Natural killer cell treated with Interleukin-12 subunit alpha and Interleukin-12 subunit beta and Interleukin-15 and Interleukin-18, amount 100 ng/mL, for 72 hours (primary cell): ENCODE measurements at regions not wholly inside any gene's neighbourhood (a gene's known extent, or its start where the extent isn't known, plus 50 kb on each side); places are given as distances from the start of the nearest gene placed in this dataset.

ENCODE experiments used
- ATAC-seq, 2 donors: fragments of 150-1000 bp; cut with Tn5 transposase in 1 of 2; sonication (Bioruptor Pico), chemical (Tn5 transposase) in 1 of 2; 2 replicates each; pipeline ENCODE4 v1.10.0; 2021
- DNase-seq: peaks from one replicate; pipeline ENCODE4 v3.0.0; 2022; ENCODE audit warnings: low spot score
- H3K27ac Mint-ChIP-seq, 2 donors: 1 replicate in 1 of 2; 2 replicates in 1 of 2; pipeline ENCODE4 v1.8.0; 2022; ENCODE audit warnings: mixed read lengths in 2 of 2, mild to moderate bottlenecking in 1 of 2, moderate library complexity in 1 of 2
- H3K27me3 Mint-ChIP-seq, 2 donors: 1 replicate in 1 of 2; 2 replicates in 1 of 2; pipeline ENCODE4 v1.8.0; 2022; ENCODE audit warnings: mixed read lengths in 2 of 2
- H3K36me3 Mint-ChIP-seq: one replicate; pipeline ENCODE4 v1.8.0; 2022; ENCODE audit warnings: mixed read lengths
- H3K4me1 Mint-ChIP-seq, 2 donors: 1 replicate in 1 of 2; 2 replicates in 1 of 2; pipeline ENCODE4 v1.8.0; 2022; ENCODE audit warnings: low read depth in 2 of 2, mixed read lengths in 2 of 2, mild to moderate bottlenecking in 1 of 2
- H3K4me3 Mint-ChIP-seq: one replicate; pipeline ENCODE4 v1.8.0; 2022; ENCODE audit warnings: mixed read lengths
- H3K9me3 Mint-ChIP-seq: 2 replicates; pipeline ENCODE4 v1.8.0; 2022; ENCODE audit warnings: mixed read lengths

DNA sequence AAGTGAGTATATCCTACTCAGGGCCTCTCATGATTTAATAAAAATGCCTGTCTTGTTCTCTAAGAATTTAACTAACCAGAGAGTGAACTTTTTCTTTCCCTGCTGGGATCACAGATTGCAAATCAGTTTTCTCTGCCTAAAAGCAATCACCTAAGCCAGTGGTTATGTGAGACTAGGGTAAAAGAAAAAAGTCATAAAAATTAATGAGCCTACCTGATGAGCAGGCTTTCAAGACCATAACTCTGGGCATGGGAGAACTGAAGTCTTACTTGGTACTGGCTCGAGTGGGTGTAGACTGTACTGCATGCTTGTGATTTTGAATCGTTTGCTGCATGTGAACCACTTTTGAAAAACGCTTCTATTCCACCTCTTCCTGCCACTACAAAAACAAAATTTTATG, 1677.0 kb upstream of the LRRTM1 start:
- ATAC-seq (no peak), DNase-seq (no peak)
- Mint-ChIP-seq H3K27ac (no peak overlapping the region), H3K9me3 (peaks cover 13% of the 10 kb centered on the region), H3K36me3 (peaks cover 4% of the 10 kb centered on the region), H3K4me1 (no peaks in the 10 kb centered on the region), H3K27me3 (no peaks in the 10 kb centered on the region), H3K4me3 (no peak overlapping the region)

DNA sequence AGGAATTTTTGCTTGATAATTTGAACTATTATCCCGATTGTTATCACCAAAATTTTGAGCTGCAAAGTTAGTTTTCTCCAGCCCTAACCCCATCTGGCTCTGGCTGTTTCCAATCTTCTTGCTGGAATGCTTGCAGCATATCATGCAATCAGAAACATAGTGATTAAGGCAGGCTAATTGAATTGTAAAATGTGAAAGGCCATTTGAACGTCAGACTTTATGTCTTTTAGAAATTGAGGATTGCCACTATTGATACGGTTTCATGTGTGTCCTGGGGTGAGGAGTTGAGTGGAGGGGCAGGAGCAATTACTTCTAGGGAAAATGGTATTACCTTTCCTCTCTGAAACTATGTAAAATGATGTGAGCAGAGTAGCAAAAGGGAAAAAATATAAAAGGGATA, 1674.5 kb upstream of the LRRTM1 start:
- H3K4me1 Mint-ChIP-seq: no peaks in the 10 kb centered on the region

DNA sequence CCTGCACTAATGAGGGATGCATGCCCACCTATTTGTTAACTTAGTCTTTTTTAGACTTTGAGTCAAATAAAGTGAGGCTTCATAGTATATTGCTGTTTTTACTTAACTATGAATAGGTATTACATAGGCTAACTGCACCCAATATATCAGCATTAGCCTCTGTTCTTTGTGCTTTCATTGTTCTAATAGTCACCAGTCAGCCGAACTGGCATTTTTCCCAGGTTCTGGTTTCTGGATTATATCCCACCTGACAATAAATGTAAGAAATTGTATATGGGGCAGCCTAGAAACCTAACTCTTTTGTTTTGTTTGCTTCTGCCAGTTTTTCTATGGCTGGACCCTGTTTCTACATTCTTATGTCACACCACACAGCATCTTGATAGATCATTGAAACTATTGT, 1672.4 kb upstream of the LRRTM1 start:
- Mint-ChIP-seq H3K4me3 (no peak overlapping the region), H3K27ac (no peak overlapping the region), H3K4me1 (no peaks in the 10 kb centered on the region), H3K27me3 (no peaks in the 10 kb centered on the region), H3K9me3 (peaks cover 9% of the 10 kb centered on the region), H3K36me3 (no peaks in the 10 kb centered on the region)
- no peak for DNase-seq
- ATAC-seq: no peak

More for the DNA sequence above, 1674.5 kb upstream of the LRRTM1 start:
- Mint-ChIP-seq H3K9me3 (peaks cover 12% of the 10 kb centered on the region), H3K27ac (no peak overlapping the region), H3K27me3 (no peaks in the 10 kb centered on the region), H3K36me3 (no peaks in the 10 kb centered on the region), H3K4me3 (no peak overlapping the region)
- ATAC-seq: no peak
- no peak for DNase-seq

- Mint-ChIP-seq H3K36me3 (no peaks in the 10 kb centered on the region), H3K4me1 (no peaks in the 10 kb centered on the region), H3K9me3 (peaks cover 9% of the 10 kb centered on the region), H3K27me3 (no peaks in the 10 kb centered on the region), H3K4me3 (no peak overlapping the region), H3K27ac (no peak overlapping the region)
- no peak for DNase-seq
- ATAC-seq: no peak
These were observed 1669.7 kb upstream of the LRRTM1 start for GRCh38 chr2:81974216-81974615.

DNA sequence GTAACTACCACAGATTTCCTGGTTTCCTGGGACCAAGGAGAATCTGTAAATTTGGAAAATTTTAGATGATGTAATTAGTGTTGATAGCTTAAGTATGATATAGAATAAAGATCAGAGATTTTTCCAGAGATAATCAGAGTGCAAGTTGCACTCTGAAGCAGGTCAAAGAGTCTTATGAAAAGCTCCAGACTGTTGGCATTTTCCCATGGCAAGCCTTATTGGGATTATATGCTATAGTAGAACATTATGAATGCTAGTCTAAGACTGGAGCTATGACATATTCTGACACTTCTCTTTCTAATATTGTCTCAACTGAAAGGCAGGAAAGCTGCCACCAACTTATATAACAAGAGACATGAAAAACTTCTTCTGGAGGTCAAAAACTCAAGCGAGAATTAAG, 1638.3 kb upstream of the LRRTM1 start:
- no peak for DNase-seq
- peaks cover under 1% of the 10 kb centered on the region for H3K36me3 Mint-ChIP-seq
- no peak for ATAC-seq
- no peaks in the 10 kb centered on the region for H3K27me3 Mint-ChIP-seq
- H3K27ac Mint-ChIP-seq: no peak overlapping the region
- H3K4me1 Mint-ChIP-seq: no peaks in the 10 kb centered on the region
- no peak overlapping the region for H3K4me3 Mint-ChIP-seq
- peaks cover 12% of the 10 kb centered on the region for H3K9me3 Mint-ChIP-seq

DNA sequence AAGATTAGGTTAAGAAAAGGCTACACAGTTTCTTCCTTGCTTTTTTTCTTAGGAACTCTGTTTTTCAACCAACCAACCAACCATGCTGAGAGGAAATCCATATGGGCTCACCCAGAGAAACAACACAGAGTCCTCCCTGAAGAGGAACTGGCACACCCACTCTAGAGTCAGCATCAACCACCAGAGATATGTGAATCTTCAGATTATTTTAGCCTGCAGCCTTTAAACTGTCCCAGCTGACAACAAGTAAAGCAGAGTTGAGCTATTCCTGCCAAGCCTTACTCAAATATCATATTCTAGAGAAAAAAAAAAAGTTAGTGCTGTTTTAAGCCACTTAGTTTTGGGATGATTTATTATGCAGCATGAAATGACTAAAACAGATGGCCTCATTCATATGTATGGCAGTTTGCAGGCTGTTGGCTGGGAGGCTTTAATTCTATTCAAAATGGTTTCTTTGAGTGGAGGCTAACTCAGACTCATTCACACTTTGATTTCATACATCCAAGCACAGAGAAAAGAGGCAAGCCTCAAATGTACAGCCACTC, 1637.7 kb upstream of the LRRTM1 start:
- Mint-ChIP-seq H3K4me1 (no peaks in the 10 kb centered on the region), H3K27ac (no peak overlapping the region), H3K4me3 (no peak overlapping the region), H3K36me3 (no peaks in the 10 kb centered on the region), H3K27me3 (no peaks in the 10 kb centered on the region), H3K9me3 (peaks cover 12% of the 10 kb centered on the region)
- no peak for ATAC-seq
- no peak for DNase-seq

DNA sequence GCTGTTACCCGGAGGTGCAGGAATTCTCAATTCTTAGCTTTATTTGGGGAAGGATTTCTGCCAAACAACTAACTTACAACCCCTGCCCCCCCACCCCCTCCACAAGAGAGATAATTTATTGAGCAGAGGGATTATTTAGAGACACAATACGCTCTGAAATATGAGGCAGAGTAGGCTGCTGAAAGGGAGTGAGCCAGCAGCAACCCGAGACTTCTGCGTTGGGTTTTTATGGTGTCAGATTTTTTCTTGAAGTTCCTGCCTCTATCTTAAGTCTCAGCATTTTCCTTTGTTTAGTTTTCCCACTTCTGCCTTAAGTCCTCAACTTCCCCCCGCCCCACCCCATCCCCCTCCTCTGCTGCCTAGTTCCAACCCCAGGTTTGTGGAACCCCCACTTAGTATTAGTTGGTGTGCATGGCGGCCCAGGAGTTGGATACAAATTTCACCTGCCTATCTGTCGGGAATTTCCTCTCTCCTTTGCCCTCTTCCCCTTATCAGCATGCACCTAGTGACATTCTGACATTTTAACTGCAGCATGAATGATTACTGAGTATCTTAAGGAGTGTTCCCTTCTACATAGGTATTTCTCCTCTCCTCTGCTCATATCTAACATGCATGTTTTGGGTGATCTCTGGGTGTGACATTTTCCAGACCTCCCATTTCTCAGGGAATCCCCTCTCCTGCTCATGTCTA, 1635.9 kb upstream of the LRRTM1 start:
- Mint-ChIP-seq H3K27ac (no peak overlapping the region), H3K4me1 (no peaks in the 10 kb centered on the region), H3K36me3 (no peaks in the 10 kb centered on the region), H3K4me3 (no peak overlapping the region), H3K27me3 (no peaks in the 10 kb centered on the region), H3K9me3 (peaks cover 16% of the 10 kb centered on the region)
- ATAC-seq: no peak
- DNase-seq: no peak

DNA sequence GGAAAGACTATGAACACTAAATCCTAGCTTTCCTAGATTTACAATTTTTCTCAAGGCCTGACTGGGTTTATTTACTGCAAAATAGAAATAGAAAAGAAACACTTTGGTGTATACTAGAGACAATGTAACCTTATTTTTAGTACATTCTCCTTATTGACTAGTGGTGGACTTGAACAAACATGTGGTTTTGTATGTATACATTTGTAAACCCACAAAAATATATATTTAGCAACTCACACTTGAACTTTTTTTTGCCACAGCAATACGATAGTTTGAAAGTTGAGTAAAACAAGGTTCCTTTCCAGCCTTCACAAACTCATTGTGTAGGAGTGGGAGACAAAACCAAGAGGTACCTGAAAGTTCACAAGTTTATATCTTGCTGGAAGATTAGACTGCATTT, 1633.4 kb upstream of the LRRTM1 start:
- Mint-ChIP-seq H3K4me1 (no peaks in the 10 kb centered on the region), H3K27me3 (no peaks in the 10 kb centered on the region), H3K36me3 (peaks cover 8% of the 10 kb centered on the region), H3K9me3 (peaks cover 19% of the 10 kb centered on the region), H3K27ac (no peak overlapping the region), H3K4me3 (no peak overlapping the region)
- ATAC-seq: no peak
- DNase-seq: no peak

DNA sequence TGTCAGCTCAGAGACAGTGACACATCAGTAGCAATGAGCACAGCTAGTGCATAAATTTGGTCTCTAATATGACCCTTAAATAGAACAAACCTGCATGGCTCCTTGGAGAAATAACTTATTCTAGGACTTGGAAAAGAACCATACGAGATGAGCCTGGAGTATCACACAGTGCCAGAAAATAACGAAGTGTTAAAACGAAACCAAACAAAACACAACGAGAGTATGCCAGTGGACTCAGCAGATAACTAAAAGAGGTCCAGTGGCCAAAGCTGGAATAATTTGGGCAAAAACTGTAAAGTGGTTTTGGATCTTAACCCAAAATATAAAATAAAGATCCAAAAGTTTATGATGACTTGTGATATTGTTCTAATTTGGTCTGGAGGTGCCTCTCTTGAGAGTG, 1599.0 kb upstream of the LRRTM1 start:
- no peak for ATAC-seq
- Mint-ChIP-seq H3K27ac (no peak overlapping the region), H3K4me1 (no peaks in the 10 kb centered on the region), H3K27me3 (no peaks in the 10 kb centered on the region), H3K4me3 (no peak overlapping the region), H3K36me3 (peaks cover 4% of the 10 kb centered on the region), H3K9me3 (peaks cover 10% of the 10 kb centered on the region)
- DNase-seq: no peak

DNA sequence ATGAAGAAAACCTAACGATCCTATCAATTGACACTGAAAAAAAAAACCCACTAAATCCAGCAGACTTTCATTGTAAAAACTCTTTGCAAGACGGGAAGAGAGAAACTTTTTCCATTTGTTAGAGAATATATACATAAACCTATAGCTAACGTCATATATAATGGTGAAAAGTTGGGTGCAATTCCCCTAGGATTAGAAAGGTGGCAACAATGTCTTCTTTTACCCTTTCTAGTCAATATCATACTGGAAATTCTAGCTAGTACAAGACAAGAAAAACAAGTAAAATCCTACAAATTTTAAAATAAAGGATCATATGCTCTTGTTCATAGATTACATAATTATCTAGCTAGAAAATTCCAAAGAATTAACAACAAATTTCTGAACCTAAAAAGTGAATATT, 1596.5 kb upstream of the LRRTM1 start:
- H3K27ac Mint-ChIP-seq: no peak overlapping the region
- H3K9me3 Mint-ChIP-seq: peaks cover 17% of the 10 kb centered on the region
- peaks cover 4% of the 10 kb centered on the region for H3K36me3 Mint-ChIP-seq
- no peaks in the 10 kb centered on the region for H3K27me3 Mint-ChIP-seq
- DNase-seq: no peak
- ATAC-seq: no peak
- H3K4me3 Mint-ChIP-seq: no peak overlapping the region
- H3K4me1 Mint-ChIP-seq: no peaks in the 10 kb centered on the region

DNA sequence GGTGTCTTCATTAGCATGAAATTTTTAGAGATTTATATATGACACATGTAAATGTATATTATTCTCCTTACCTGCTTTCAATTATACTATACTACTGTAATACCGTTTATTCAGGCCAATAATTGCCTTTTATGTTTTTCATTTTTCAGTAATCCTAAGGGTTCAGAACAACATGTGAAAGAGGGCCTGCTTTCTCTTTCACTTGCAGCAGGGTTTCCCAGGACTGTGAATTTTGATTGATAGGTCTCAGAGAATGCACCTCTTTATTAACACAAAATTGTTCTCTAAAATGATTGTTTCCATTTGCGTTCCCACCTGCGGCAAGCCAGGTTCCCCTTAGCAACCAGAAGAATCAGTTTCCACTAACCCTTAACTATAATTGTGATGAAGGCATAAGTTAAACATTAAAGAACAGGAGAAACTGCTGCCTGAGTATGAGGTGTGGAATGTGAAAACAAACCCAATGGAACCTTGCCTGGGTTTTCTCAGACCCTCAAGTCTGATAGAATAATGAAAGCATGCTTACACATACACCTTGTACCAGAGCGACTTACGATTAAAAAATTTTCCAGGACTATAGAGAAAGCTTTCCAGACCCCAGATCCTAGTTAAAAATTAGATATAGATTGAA, 1591.2 kb upstream of the LRRTM1 start:
- peaks cover 16% of the 10 kb centered on the region for H3K9me3 Mint-ChIP-seq
- DNase-seq (no peak), ATAC-seq (no peak)
- H3K27ac Mint-ChIP-seq: no peak overlapping the region
- no peaks in the 10 kb centered on the region for H3K4me1 Mint-ChIP-seq
- H3K27me3 Mint-ChIP-seq: no peaks in the 10 kb centered on the region
- no peak overlapping the region for H3K4me3 Mint-ChIP-seq
- no peaks in the 10 kb centered on the region for H3K36me3 Mint-ChIP-seq

- ATAC-seq (no peak), DNase-seq (no peak)
- H3K27me3 Mint-ChIP-seq: no peaks in the 10 kb centered on the region
- H3K4me3 Mint-ChIP-seq: no peak overlapping the region
- no peak overlapping the region for H3K27ac Mint-ChIP-seq
- H3K36me3 Mint-ChIP-seq: no peaks in the 10 kb centered on the region
- no peaks in the 10 kb centered on the region for H3K4me1 Mint-ChIP-seq
- peaks cover 16% of the 10 kb centered on the region for H3K9me3 Mint-ChIP-seq
These were observed 1590.0 kb upstream of the LRRTM1 start for GRCh38 chr2:81894451-81894990.

DNA sequence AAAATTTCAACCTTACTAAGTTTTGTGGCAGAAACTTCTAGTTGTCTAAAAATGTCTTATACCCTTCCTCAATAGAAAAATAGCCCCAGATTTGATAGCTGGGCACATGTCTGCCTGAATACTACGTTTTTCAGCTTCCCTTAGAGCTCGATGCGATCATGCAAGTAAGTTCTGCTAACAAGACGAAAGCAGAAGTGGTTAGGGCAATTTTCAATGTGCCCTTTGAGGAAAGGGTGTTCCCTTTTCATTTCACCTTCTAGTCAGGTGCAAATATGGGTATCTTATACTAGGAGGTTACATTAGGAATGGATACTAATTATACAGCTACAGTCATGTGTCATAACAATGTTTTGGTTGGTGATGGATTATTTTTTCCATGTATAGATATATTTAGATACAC, 1572.1 kb upstream of the LRRTM1 start:
- Mint-ChIP-seq H3K36me3 (no peaks in the 10 kb centered on the region), H3K4me3 (no peak overlapping the region), H3K9me3 (peaks cover 5% of the 10 kb centered on the region), H3K27ac (no peak overlapping the region), H3K4me1 (no peaks in the 10 kb centered on the region), H3K27me3 (no peaks in the 10 kb centered on the region)
- DNase-seq (no peak), ATAC-seq (no peak)

- Mint-ChIP-seq H3K27ac (no peak overlapping the region), H3K9me3 (peaks cover 6% of the 10 kb centered on the region), H3K4me3 (no peak overlapping the region), H3K36me3 (no peaks in the 10 kb centered on the region), H3K4me1 (no peaks in the 10 kb centered on the region), H3K27me3 (no peaks in the 10 kb centered on the region)
- DNase-seq (no peak), ATAC-seq (no peak)
These were observed 1567.5 kb upstream of the LRRTM1 start for GRCh38 chr2:81872006-81872405.
